ENCODE measurements at regions not wholly inside any gene's neighbourhood (a gene's known extent, or its start where the extent isn't known, plus 50 kb on each side); places are given as distances from the start of the nearest gene placed in this dataset.

- no peak for TF ChIP-seq RAD21 (IDR thresholded peaks at IDR 0.05; ENCODE audit: low read depth)
- TF ChIP-seq, protein P1, sequence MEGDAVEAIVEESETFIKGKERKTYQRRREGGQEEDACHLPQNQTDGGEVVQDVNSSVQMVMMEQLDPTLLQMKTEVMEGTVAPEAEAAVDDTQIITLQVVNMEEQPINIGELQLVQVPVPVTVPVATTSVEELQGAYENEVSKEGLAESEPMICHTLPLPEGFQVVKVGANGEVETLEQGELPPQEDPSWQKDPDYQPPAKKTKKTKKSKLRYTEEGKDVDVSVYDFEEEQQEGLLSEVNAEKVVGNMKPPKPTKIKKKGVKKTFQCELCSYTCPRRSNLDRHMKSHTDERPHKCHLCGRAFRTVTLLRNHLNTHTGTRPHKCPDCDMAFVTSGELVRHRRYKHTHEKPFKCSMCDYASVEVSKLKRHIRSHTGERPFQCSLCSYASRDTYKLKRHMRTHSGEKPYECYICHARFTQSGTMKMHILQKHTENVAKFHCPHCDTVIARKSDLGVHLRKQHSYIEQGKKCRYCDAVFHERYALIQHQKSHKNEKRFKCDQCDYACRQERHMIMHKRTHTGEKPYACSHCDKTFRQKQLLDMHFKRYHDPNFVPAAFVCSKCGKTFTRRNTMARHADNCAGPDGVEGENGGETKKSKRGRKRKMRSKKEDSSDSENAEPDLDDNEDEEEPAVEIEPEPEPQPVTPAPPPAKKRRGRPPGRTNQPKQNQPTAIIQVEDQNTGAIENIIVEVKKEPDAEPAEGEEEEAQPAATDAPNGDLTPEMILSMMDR (IDR thresholded peaks at IDR 0.05 in 2 of 3, conservative IDR thresholded peaks at IDR 0.05 in 1 of 3; ENCODE audit: borderline replicate concordance in 1 of 3, insufficient read depth in 1 of 3, low read depth in 2 of 3, low read length in 2 of 3): no peak
- TF ChIP-seq EZH2 (IDR thresholded peaks at IDR 0.05): no peak
- TF ChIP-seq SRF (IDR thresholded peaks at IDR 0.05; ENCODE audit: low read depth): no peak
- TF ChIP-seq POLR2AphosphoS5 (IDR thresholded peaks at IDR 0.05; ENCODE audit: low read depth, low read length): no peak
- TF ChIP-seq ZNF274 (IDR thresholded peaks at IDR 0.05; ENCODE audit: low read depth, low read length): no peak
- TF ChIP-seq POLR2A (IDR thresholded peaks at IDR 0.05; ENCODE audit: borderline replicate concordance, extremely low read depth, insufficient read depth, insufficient read length): no peak
- TF ChIP-seq MAX (IDR thresholded peaks at IDR 0.05): no peak
Measured at GRCh38 chr3:152208439-152208838, 60.3 kb upstream of the MBNL1 start.

Data from HCT116 (cell line).